ENCODE measurements at regions not wholly inside any gene's neighbourhood (a gene's known extent, or its start where the extent isn't known, plus 50 kb on each side); places are given as distances from the start of the nearest gene placed in this dataset.
"Not testable (repeated sequence)": the region's sequence is repeated elsewhere in the genome, so short reads cannot be mapped to it uniquely, and the experiment has no call there.

GRCh38 chr7:24138343-24138742 is 145.6 kb upstream of the NPY start:
- no peak for FAIRE-seq

DNA sequence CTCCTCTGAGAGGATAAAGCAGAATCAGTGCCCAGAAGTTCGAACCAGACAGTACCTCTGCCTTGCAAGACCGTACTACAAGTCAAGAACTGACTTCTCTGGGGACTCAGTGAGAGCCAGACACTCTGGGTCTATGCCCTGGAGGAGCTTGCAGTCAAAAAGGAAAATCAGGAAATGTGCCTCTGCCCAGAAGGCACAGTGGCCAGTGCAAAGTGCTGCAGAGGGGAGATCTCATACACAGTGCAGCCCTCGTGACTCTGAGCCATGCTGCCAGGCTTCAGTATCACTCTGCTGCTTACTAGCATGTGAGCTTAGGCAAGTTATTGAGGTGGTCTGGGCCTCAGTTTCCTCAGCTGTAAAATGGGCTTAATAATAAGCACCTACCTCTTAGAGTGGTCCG is 144.0 kb upstream of the NPY start:
- FAIRE-seq, result no peak

DNA sequence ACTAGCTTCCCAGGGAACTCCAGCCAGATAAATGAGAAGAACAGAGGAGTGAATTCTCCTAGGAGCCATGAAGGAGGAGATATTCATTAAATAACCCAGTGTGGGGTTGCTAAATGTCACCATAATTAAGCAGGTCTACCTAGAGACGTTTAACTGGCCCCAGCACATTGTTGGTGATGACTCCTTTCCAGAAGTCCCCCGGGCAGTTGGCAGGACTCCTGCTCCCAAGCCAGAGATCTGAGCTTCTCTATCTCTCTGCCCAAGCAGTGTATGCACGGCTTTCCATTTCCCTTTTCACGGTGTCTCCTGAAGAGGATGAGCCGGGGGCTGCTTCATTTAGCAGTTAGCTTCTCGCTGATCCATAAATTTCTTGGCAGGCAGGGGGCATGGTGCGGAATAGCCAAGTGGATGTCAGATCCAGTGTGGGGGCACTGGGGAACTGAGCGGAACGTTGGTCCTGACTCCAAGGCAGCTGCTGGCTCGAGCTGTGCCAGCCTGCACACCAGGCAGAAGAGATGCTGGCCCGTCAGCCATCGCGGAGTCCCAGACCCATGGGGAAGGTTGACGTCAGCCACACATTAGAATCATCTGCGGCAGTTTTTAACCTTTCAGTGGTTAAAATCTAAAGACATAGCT is 142.0 kb upstream of the NPY start:
- FAIRE-seq, result no peak

DNA sequence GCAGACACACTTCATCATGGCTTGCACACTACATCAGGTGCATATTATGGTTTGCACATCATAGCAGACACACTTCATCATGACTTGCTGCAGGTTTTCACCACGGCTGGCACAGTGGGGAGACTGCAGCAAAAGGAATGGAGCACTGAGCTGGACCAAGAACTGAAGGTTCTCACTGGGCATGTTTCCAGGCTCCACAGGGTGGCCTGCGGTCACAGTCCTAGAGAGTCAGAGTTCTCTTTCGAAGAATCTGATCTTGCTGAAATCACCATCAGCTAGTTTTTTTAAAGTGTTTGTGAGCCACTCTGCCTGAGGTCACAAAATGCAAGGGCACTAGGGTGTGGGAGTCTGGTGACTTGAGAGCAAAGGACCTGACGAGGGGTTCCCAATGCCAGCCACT is 140.4 kb upstream of the NPY start:
- no peak for FAIRE-seq

DNA sequence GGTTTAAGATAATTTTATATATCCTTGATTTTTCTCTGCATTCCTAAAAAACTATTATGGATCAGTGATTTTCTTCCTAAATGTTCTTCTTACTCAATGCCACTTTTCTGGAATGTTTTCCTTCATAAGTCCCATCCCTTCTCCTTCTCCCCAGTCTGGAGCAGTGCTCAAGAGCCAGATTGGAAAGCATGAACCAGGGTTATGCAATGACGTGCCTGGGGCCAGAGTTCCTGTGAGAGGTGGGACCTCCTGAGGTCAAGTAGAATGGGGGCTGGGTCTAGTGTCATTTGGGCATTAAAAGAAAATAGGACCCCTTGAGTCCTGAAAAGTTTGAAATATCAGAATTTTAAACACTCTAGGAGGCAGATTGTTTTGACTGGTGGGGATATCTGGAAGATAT is 132.0 kb upstream of the NPY start:
- no peak for FAIRE-seq

DNA sequence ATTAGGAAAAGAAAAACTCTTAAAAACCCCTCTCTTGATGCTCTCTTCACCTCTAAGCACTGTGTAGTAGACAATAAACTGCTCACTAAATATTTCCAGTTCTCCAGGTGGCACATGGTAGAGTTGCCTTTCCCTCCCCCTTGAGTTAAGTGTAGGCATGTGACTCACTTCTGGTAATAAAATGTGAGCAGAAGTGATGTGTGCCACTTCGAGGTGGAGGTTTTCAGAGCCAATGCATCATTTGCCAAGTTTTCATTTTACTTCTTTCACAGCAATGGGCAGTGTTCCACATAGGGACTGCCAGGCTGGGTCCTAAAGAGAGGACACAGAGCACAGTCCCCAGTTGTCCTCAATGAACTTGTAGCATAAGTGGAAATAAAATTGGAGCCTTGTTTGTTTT is 131.6 kb upstream of the NPY start:
- no peak for FAIRE-seq

DNA sequence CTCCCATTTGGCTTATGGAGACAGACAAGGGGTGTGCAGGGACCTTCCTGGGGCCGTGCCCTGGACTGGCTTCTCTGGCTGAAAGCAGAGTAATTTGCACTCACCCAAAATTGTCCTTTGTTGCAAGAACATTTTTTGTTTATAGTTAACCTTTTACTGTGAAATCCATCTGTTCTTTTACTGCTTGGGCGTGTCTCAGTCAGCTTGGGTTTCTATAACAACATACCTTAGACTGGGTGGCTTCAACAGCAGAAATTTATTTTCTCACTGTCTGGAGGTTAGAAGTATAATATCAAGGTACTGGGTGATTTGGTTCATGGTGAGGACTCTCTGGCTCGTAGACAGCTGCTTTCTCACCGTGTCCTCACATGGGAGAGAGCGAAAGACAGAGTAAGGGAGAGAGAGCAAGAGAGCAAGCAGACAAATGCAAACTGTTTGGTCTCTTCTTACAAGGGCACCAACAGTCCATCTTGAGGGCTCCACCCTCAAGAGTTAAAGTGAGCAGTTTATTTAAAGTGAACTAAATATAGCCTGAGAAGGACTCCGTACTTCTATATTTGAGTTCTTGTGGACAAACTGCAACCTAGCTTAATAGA is 131.0 kb upstream of the NPY start:
- peak; percentile 5 for FAIRE-seq

GRCh38 chr7:24157666-24158065 is 126.3 kb upstream of the NPY start:
- no peak for FAIRE-seq

GRCh38 chr7:24158975-24159374 is 125.0 kb upstream of the NPY start:
- no peak for FAIRE-seq

DNA sequence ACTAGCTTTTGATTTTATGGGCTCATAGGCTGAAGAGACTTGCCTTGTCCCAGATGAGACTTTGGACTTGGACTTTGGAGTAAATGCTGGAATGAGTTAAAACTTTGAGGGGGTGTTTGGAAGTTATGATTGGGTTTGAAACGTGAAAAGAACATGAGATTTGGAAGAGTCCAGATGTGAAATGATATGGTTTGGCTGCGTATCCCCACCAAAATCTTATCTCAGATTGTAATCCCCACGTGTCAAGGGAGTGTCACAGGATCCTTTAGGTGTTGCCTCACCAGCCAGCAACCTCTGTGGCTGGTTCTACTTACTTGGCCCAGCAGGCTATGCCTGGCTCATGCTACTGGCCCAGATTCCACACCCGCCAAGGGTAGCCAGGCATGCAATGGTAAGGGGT is 119.6 kb upstream of the NPY start:
- no peak for FAIRE-seq

DNA sequence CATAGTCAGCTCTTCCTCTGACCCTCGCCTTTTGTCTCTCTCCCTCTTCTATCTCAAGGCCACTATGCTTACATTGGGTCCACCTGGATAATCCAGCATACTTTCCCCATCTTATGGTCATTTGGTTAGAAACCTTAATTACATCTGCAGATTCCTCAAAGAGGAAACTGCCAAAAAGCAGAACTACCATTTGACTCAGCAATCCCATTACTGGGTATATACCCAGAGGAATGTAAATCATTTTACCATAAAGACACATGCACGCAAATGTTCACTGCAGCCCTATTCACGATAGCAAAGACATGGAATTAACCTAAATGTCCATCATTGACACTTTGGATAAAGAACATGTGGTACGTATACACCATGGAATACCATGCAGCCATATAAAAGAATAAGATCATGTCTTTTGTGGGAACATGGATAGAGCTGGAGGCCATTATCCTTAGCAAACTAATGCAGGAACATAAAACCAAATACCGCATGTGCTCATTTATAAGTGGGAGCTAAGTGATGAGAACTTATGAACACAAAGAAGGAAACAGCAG is 114.8 kb upstream of the NPY start:
- no peak for FAIRE-seq

DNA sequence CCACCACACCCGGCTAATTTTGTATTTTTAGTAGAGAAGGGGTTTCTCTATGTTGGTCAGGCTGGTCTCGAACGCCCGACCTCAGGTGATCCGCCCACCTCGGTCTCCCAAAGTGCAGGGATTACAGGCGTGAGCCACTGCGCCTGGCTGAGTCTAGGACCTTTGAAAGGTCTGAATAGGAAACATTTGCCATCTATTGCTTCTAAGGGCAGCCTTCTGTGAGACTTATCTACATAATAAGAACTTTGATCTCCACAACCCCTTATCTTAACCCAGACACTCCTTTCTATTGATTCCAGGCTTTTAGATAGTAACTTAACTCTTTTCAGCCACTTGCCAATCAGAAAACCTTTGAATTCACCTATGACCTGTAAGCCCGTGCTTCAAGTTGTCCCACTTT is 112.0 kb upstream of the NPY start:
- not testable (repeated sequence) for FAIRE-seq

- no peak for FAIRE-seq
Observed at GRCh38 chr7:24172856-24173255, 111.1 kb upstream of the NPY start.

DNA sequence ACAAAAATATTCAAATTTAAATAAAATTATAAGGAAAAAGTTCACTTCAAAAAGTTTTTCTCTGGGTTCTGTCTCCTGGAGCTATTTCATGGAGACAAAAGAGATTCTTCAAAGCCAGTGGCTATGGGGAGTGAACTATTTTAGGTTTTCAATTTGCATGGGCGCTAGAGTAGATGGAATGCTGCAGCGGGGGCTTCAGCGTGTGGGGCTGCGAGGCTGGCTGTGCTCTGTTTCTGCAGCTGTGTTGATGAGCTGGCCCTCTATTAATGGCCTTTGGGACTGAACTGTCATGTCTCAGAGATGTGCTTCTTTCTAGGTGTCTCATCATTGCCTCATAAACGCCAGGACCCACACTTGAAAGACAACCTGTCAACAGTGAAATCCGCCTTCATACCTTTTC is 108.4 kb upstream of the NPY start:
- FAIRE-seq, result no peak

DNA sequence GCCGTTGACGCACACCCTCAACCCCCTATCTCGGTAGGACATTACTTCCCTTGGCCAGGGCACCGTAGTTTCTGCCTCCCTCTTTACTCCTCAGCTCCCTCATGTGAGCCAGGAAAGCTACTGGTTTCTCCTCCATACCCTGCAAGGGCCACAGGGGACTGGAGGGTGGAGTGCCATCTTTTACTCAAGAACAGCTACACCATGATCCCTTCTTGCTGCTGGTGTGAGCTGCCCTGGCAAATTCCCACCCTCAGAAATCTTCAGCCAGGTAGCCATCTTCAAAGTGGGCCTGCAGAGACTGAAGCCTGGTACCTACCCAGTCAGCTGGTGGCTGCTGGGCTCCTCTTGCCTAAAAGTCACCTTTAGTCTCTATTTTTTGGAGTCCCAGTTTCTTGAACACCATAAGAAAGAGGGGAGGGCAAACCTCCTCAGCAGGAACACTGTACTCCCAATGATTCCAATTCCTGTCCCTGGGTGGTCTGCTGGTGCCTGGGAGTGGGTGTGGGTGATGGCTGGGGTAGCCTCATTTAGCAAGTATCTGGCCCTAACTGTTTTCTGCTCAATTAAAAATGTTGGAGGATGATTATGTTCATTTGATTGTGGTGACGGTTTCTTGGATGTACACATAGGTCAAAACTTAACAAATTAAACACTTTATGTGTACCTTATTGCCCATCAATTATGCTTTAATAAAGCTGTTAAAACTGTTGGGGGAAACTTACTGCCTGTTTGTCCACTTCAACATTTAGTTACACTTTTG is 105.0 kb upstream of the NPY start:
- FAIRE-seq, result no peak

GRCh38 chr7:24191362-24191761 is 92.6 kb upstream of the NPY start:
- no peak for FAIRE-seq

DNA sequence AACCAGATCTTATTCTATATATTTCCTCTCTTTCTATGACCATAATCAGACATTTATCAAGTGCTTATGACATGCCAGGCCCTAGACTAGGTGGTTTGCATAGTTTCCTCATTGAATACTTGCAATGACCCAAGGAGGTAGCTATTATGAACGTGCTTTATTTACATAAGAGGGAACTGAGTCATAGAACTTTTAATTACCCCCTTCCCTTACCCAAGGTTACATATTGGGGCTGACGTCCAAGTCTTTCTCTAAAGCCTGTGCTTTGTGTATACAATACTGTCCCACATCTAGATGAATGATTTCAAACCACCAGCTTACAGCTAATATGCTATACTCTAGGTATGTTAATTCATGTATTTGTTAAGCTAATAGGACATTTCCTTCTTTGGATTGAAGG is 91.9 kb upstream of the NPY start:
- no peak for FAIRE-seq

GRCh38 chr7:24192691-24193090 is 91.3 kb upstream of the NPY start:
- FAIRE-seq, result no peak

- FAIRE-seq, result no peak
Observed at GRCh38 chr7:24197852-24198251, 86.1 kb upstream of the NPY start.

DNA sequence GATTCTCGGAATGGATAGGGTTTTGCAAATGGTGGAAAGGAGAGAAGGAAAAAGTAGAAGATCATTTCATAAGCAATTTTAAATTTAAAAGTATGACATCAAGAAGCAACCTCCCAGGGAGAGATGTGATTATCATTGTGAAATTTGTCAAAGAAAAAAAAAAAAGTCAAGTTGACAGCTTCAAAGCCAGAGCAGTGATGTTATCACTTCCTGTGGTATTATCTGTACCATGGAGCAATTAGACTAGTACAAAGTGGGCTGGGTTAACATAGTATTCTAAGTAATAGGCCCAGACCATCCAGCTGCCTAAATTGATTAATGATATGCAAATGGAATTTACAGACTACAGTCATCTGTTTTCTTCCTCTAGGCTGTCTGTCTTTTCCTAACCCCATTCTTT is 84.0 kb upstream of the NPY start:
- FAIRE-seq, result no peak

DNA sequence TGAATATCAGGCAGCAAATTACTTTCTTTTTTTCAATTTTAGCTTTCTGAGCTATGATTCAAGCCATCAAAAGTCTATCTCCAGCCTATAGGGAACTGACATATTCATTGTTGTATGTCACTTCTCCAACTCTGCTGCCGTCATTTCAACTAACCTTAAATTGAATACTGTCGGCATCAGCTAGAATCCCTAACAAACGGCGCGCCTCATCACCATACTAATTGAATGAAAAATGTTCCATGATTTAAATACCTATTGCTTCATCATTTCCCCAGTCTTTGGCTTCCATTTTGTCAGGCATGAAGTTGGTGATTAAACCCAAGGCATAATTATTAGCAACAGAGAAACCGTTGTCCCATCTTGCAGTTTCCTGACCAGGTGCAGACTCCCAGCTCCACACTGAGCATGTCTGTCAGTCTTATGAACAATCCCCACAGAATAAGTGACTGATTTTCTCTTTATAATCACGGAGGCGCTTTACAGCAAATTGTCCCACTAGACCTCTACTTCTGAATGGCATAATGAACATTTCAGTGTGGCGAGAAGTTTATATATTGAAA is 83.5 kb upstream of the NPY start:
- FAIRE-seq, result no peak

GRCh38 chr7:24201226-24201625 is 82.8 kb upstream of the NPY start:
- FAIRE-seq, result no peak

DNA sequence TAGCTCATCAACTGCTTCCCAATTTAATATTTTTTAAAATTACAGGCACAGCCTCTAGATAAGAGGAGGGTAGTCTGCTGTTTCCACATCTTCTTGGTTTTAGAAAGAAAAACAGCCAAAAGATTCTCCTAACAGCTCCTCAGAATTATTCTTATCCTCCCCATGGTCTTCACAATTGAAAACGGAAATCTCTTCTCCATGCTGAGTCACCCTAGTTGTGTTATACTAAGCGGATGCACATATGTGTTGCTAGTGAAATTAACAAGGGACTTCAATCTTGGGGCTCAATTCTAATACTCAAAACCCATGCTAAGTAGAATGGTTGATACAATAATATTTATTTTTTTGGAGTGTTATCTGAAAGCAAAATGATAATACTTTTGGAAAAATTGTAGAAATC is 71.9 kb upstream of the NPY start:
- no peak for FAIRE-seq

DNA sequence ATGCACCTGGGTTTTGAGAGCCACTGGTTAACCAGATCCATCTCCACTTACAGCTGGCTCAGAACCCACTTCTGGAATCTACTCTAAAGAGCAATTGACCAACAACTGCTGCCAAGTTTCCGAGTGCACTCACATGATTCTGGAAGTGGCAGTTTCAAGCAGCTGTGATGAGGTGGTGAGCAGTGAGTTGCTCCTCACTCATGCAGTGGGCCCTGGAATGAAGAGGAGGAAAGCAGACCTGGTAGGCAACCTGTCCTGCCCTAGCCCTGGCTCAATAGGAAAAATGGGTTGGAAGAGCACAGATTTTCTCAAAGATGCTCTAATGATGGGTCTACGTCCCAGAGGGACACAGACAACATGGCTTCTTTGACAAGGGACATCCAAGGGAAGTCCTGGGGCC is 70.7 kb upstream of the NPY start:
- no peak for FAIRE-seq

Measured in colon (tissue), 2 donors.